ENCODE measurements at regions not wholly inside any gene's neighbourhood (a gene's known extent, or its start where the extent isn't known, plus 50 kb on each side); places are given as distances from the start of the nearest gene placed in this dataset.

DNA sequence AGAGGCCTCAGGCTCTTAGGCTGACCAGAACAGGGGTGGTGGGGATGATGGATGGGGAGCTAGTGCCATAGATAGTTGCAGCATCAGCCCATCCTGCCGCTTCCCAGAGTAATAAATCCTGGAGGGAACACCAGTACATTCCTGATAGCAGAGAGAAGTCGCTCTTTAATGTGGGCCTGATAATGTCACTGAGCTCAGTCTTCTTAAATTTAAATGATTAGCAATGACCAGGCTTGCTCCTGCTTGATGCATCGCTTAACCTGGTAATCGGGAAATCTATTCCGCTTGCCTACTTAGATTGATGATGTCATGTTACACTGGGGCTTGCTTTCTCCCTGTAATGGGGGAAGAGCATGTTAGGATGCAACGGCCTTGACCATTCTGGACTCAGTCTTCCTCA lies 218.6 kb upstream of the PLXNA2 start:
- H3K4me1 ChIP-seq = no peaks in the 10 kb centered on the region
- H3K27ac ChIP-seq = no peak overlapping the region
- H3K27me3 ChIP-seq = peaks cover 2% of the 10 kb centered on the region
- no peaks in the 10 kb centered on the region for H3K9me3 ChIP-seq
- no peak for DNase-seq (ENCODE audit: low spot score in 2 of 2)
- 80% methylated on average over 6 of the region's 6 CpGs for WGBS
- no peaks in the 10 kb centered on the region for H3K36me3 ChIP-seq
- no peak for TF ChIP-seq EP300 (IDR thresholded peaks at IDR 0.05)
- TF ChIP-seq POLR2AphosphoS5 (IDR thresholded peaks at IDR 0.05) = no peak
- no peak overlapping the region for H3K4me3 ChIP-seq

GRCh38 chr1:208465266-208465665 lies 221.1 kb upstream of the PLXNA2 start:
- no peak for DNase-seq (ENCODE audit: low spot score in 2 of 2)
- no peak for TF ChIP-seq EP300 (IDR thresholded peaks at IDR 0.05)
- TF ChIP-seq POLR2AphosphoS5 (IDR thresholded peaks at IDR 0.05) = no peak
- TF ChIP-seq CTCF (IDR thresholded peaks at IDR 0.05) = no peak
- TF ChIP-seq POLR2A (IDR thresholded peaks at IDR 0.05) = no peak
- WGBS = 93% methylated on average over 3 of the region's 3 CpGs

GRCh38 chr1:208465786-208466590 lies 221.8 kb upstream of the PLXNA2 start:
- 82% methylated on average over 4 of the region's 4 CpGs for WGBS

More at GRCh38 chr1:208465266-208465665, 221.1 kb upstream of the PLXNA2 start:
- peaks cover 2% of the 10 kb centered on the region for H3K27me3 ChIP-seq
- H3K4me3 ChIP-seq = no peak overlapping the region
- no peaks in the 10 kb centered on the region for H3K9me3 ChIP-seq
- H3K36me3 ChIP-seq = no peaks in the 10 kb centered on the region
- no peak overlapping the region for H3K27ac ChIP-seq
- no peaks in the 10 kb centered on the region for H3K4me1 ChIP-seq

DNA sequence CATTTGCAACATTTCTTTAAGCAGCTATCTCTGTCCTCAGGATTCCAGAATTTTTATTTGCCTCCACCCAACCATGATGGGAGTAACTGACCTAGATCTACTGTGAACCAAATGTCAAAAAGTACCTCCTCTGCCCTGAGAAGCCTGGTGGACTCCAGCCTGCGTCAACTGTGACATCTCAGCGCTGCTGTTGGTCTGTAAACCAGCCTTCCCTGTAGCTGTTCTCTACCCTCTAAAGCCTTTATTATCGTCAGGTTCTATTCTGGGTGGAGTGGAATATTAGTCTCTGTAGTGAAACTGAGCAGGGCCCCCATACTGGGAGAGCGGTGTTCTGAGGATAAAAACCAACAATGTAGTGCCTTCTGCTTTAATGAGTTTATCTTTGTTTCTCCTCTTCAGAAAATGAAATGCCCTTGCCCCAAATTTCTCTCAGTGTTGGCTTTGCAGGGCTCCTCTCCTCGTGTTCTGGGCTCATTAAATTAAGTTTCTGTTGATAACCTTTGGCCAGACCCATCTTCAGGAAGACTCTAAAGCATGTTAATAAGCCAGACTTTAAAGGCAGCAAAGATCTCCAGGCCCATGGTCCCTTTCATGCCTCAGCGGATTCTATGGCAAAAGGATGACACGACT lies 223.1 kb upstream of the PLXNA2 start:
- 90% methylated on average over 7 of the region's 7 CpGs for WGBS

More at GRCh38 chr1:208465786-208466590, 221.8 kb upstream of the PLXNA2 start:
- H3K4me1 ChIP-seq = no peaks in the 10 kb centered on the region
- no peak for TF ChIP-seq POLR2A (IDR thresholded peaks at IDR 0.05)
- no peak for TF ChIP-seq EP300 (IDR thresholded peaks at IDR 0.05)
- TF ChIP-seq CTCF (IDR thresholded peaks at IDR 0.05) = no peak
- TF ChIP-seq POLR2AphosphoS5 (IDR thresholded peaks at IDR 0.05) = no peak
- H3K27ac ChIP-seq = no peak overlapping the region
- no peak overlapping the region for H3K4me3 ChIP-seq
- no peak for DNase-seq (ENCODE audit: low spot score in 2 of 2)
- H3K27me3 ChIP-seq = peaks cover 2% of the 10 kb centered on the region
- H3K9me3 ChIP-seq = no peaks in the 10 kb centered on the region
- H3K36me3 ChIP-seq = no peaks in the 10 kb centered on the region

GRCh38 chr1:208475449-208475848 lies 231.3 kb upstream of the PLXNA2 start:
- WGBS = 46% methylated on average over 4 of the region's 4 CpGs
- H3K4me1 ChIP-seq = peaks cover 9% of the 10 kb centered on the region

More for the DNA sequence above, 223.1 kb upstream of the PLXNA2 start:
- DNase-seq (ENCODE audit: low spot score in 2 of 2) = no peak
- no peaks in the 10 kb centered on the region for H3K36me3 ChIP-seq
- H3K27ac ChIP-seq = no peak overlapping the region
- TF ChIP-seq CTCF (IDR thresholded peaks at IDR 0.05) = no peak
- no peaks in the 10 kb centered on the region for H3K4me1 ChIP-seq
- H3K9me3 ChIP-seq = no peaks in the 10 kb centered on the region
- no peak overlapping the region for H3K4me3 ChIP-seq
- H3K27me3 ChIP-seq = peaks cover 2% of the 10 kb centered on the region

More at GRCh38 chr1:208475449-208475848, 231.3 kb upstream of the PLXNA2 start:
- Histone ChIP-seq H3K4me3 (no peak overlapping the region), H3K27me3 (no peaks in the 10 kb centered on the region), H3K9me3 (no peaks in the 10 kb centered on the region), H3K27ac (no peak overlapping the region), H3K36me3 (no peaks in the 10 kb centered on the region)
- TF ChIP-seq CTCF (IDR thresholded peaks at IDR 0.05) = no peak
- no peak for TF ChIP-seq POLR2AphosphoS5 (IDR thresholded peaks at IDR 0.05)
- no peak for TF ChIP-seq EP300 (IDR thresholded peaks at IDR 0.05)
- no peak for DNase-seq (ENCODE audit: low spot score in 2 of 2)
